SK-N-SH treated with all-trans-retinoic acid at 6 μM for 48 hours (cell line): ENCODE measurements at regions not wholly inside any gene's neighbourhood (a gene's known extent, or its start where the extent isn't known, plus 50 kb on each side); places are given as distances from the start of the nearest gene placed in this dataset.

Experiments used
- BACH2 ChIP-seq: fragments of 250-450 bp; sonication (Bioruptor Pico); IDR thresholded peaks from 2 replicates; pipeline ENCODE4 v1.9.0; 2021; ENCODE audit warnings: mild to moderate bottlenecking, borderline replicate concordance
- PATZ1 ChIP-seq: fragments of 250-450 bp; sonication (Bioruptor Pico); IDR thresholded peaks from 2 replicates; pipeline ENCODE4 v1.8.0; 2020; ENCODE audit warnings: mild to moderate bottlenecking, moderate library complexity, borderline replicate concordance
- RARB ChIP-seq: fragments of 250-450 bp; sonication (Bioruptor Pico); IDR thresholded peaks from 2 replicates; pipeline ENCODE4 v1.8.0; 2021; ENCODE audit warnings: mild to moderate bottlenecking, moderate library complexity
- TCF4 ChIP-seq: fragments of 250-450 bp; sonication (Bioruptor Pico); IDR thresholded peaks from 2 replicates; pipeline ENCODE4 v1.8.0; 2021; ENCODE audit warnings: mild to moderate bottlenecking, moderate library complexity, borderline replicate concordance
- TOX ChIP-seq: fragments of 250-450 bp; sonication (Bioruptor Pico); IDR thresholded peaks from 2 replicates; pipeline ENCODE4 v1.8.0; 2021; ENCODE audit warnings: mild to moderate bottlenecking, moderate library complexity, borderline replicate concordance
- ZFP3 ChIP-seq: fragments of 250-450 bp; sonication (Bioruptor Pico); IDR thresholded peaks from 2 replicates; pipeline ENCODE4 v1.5.0; 2020; ENCODE audit warnings: mild to moderate bottlenecking, moderate library complexity
- ZFP30 ChIP-seq: fragments of 450-650 bp; formaldehyde crosslinking; IDR thresholded peaks from 2 replicates; pipeline ENCODE4 v1.5.0; 2022; ENCODE audit warnings: mild to moderate bottlenecking, moderate library complexity
- TF ChIP-seq, protein P1 (sequence below): fragments of 250-450 bp; sonication (Bioruptor Pico); IDR thresholded peaks from 2 replicates; pipeline ENCODE4 v1.5.0; 2020; ENCODE audit warnings: mild to moderate bottlenecking, moderate library complexity

DNA sequence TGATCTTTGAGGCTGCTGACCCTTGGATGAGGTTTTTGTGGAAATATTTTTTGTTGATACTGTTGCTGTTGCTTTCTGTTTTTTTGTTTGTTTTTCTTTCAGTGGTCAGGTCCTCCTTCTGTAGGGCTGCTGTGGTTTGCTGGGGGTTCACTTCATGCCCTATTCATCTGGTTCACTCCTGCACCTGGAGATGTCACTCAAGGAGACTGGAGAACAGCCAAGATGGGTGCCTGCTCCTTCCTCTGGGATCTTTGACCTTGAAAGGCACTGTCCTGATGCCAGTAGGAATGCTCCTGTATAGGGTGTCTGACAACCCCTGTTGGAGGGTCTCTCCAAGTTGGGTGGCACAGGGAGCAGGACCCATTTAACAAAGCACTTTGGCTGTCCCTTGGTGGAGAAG lies 67.0 kb upstream of the ACTBL2 start:
- TF ChIP-seq TOX (CRISPR knock-in tag): no peak
- no peak for TF ChIP-seq TCF4 (CRISPR knock-in tag)
- no peak for TF ChIP-seq PATZ1 (CRISPR knock-in tag)
- no peak for TF ChIP-seq ZFP3 (CRISPR knock-in tag)
- TF ChIP-seq, protein P1, sequence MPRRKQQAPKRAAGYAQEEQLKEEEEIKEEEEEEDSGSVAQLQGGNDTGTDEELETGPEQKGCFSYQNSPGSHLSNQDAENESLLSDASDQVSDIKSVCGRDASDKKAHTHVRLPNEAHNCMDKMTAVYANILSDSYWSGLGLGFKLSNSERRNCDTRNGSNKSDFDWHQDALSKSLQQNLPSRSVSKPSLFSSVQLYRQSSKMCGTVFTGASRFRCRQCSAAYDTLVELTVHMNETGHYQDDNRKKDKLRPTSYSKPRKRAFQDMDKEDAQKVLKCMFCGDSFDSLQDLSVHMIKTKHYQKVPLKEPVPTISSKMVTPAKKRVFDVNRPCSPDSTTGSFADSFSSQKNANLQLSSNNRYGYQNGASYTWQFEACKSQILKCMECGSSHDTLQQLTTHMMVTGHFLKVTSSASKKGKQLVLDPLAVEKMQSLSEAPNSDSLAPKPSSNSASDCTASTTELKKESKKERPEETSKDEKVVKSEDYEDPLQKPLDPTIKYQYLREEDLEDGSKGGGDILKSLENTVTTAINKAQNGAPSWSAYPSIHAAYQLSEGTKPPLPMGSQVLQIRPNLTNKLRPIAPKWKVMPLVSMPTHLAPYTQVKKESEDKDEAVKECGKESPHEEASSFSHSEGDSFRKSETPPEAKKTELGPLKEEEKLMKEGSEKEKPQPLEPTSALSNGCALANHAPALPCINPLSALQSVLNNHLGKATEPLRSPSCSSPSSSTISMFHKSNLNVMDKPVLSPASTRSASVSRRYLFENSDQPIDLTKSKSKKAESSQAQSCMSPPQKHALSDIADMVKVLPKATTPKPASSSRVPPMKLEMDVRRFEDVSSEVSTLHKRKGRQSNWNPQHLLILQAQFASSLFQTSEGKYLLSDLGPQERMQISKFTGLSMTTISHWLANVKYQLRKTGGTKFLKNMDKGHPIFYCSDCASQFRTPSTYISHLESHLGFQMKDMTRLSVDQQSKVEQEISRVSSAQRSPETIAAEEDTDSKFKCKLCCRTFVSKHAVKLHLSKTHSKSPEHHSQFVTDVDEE (CRISPR knock-in tag): no peak
- no peak for TF ChIP-seq ZFP30 (CRISPR knock-in tag)
- TF ChIP-seq BACH2 (CRISPR knock-in tag): no peak
- TF ChIP-seq RARB (CRISPR knock-in tag): no peak
